ENCODE measurements at regions not wholly inside any gene's neighbourhood (a gene's known extent, or its start where the extent isn't known, plus 50 kb on each side); places are given as distances from the start of the nearest gene placed in this dataset.
"Not testable (repeated sequence)": the region's sequence is repeated elsewhere in the genome, so short reads cannot be mapped to it uniquely, and the experiment has no call there.

GRCh38 chr16:29327631-29328408 is 78.7 kb downstream of the NPIPB11 start:
- DNase-seq: not testable (repeated sequence)

DNA sequence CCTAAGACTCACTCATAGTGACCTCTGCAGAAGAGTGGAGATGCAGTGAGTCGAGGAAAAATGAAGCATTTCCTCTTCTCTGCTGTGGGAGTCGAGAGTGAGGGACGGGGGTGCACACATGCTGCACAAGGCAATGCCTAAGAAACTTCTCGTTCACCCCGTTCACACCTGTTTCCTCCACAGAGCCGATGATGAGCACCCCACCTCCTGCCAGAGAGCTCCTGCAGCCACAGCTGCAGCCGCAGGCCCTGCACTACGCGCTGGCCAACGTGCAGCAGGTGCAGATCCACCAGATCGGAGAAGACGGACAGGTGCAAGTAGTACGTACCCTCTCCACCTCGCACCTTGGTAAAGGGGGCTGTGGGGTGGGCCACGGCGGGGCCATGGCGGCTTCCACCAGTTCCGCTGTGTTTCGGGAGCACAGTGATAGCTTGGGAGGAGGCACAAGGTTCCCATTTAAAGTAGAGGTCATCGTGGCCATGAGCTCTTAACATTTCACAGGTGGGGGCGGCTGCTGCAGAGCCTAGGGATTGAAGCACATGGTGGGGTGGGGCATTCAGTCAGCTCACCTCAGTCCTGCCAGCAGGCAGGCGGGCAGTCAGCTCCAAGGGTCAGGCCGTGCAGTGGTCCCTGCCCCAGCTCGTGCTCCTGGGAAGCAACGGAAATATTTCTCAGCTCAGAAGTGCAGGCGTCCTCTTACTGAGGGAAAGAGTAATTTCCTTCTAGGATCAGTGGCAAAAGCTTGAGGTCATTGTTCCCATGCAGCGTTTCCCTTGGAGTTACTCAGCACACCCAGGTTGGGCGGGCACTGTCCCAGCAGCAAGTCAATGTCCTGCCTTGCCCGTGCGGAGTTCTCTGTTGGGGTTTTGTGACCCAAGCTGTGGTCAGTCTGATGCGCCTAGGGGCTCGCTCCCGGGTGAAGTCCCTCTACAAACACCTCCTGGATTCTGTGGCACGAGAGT is 80.1 kb downstream of the NPIPB11 start:
- not testable (repeated sequence) for DNase-seq

DNA sequence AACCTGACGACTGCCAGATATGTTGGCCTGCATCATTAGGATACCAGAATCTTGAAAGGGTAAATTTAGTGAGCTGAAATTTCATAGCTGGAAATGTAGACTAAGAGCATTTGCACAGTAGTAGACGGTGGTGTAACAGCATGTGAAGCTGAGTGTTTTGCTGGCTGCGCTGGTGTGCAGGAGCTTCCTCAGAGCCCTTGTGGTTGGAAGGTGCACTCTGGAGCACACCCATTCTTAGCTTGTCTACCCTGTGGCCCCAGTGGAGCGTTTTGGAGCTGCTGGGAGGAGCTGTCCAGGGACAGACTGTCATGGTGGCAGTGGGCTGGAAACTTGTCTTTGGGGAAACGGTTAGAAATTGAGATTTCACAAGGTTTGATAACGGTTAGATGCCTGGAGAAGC is 82.8 kb downstream of the NPIPB11 start:
- DNase-seq: not testable (repeated sequence)

DNA sequence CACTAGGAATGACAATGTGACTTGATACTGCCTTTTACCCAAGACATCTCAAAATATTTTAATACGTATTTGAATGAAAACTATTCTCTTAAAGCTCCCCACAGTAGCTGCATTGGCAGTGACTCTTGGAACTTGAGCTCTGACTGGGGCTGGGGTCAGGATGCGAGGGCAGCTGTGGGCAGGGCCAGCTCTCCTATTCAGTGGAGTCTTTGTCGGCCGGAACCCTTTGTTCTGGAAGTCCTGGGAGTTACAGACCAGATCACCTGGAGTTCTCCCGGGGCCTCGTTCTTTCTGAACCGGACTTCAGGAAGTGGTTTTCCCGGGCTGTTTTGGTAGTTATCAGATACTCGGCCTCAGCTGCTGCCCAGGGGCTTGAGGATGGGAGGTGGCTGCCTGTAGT is 84.9 kb downstream of the NPIPB11 start:
- DNase-seq: no peak

- DNase-seq: no peak
Observed at GRCh38 chr16:29321000-29321393, 85.5 kb downstream of the NPIPB11 start.

DNA sequence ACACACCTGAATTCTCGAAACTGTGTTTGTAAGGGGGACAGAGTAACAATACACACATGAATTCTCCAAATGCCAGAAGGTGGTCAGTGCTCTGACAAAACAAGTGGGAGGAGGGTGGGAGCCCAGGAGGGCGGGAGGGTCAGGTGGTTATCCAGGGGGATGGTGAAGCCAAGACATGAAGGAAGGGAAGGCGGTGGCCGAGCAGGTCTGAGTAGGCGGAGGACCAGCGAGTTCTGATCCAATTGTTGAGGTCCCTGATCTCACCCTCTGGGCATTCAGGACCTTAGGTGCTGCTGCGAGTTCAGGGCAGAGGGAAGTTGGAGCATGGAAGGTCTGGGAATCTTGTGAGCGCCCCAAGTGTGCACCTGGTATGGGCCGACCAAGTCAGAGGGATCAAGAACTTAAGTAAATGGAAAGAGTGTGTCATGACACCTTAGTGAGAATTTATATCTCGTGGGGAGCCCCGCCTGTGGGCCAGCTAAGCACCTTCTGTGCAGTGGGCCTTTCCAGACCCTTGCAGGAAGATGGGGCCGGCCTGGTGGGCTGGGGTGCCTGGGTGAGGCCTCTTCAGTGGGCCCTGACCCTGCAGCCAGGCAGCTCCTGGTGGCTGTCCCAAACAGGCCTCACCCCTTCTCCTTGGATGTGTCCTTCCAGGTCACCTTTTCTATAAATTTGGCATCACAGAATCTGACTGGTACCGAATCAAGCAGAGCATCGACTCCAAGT is 86.1 kb downstream of the NPIPB11 start:
- DNase-seq: no peak

DNA sequence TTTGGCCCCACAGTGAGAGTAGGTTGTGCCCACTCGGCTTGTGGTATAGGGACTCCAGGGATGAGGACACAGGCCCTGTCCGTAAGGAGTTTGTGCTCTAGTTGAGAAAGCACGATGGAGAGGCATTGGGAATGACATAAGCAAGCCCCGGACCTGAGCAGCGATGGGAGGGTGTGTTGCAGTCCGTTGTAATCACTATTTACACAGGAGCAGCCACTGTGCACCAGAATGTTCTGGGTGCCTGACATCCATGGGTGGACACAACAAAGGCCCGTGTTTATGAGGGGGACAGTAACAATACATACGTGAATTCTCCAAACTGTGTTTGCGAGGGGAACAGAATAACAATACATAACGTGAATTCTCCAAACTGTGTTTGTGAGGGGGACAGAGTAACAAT is 86.8 kb downstream of the NPIPB11 start:
- no peak for DNase-seq

GRCh38 chr16:29318561-29318968 is 87.9 kb downstream of the NPIPB11 start:
- not testable (repeated sequence) for DNase-seq

DNA sequence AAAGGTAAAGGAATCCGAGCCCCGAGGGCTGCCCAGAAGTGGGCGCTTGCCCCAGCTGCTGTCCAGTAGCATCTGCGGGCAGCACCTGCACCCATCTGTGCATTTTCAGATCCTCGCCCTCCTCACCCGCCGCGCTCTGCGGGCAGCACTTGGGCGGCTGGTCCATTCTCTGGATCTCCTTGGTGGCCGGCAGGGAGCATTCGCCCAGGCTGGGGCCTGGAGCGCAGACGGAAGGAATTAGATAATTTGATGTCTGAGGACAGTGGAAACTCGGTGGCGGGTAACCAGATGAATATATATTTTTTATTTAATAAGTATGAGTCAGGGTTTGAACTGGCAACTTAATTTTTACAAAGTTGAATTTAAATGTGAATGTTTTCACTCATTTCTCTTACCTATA is 88.5 kb downstream of the NPIPB11 start:
- no peak for DNase-seq

DNA sequence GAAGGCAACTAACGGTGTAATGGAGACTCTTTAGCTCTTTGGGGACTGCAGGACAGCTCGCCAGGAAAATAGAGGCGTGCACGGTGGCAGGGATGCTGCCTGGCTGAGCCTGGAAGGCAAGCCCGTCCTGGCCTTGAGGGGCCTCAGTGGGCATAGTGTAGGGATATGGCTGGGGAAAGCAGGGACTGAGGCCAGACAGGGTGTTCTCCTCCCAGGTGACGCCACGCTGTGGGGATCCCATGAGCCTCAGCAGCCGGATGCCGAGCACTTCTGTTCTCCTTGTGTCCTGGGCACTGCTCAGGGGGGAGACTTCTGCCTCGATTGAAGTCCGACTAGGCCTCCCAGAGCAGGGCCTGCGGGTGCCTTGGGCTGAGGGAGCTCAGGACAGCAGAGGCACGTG is 89.2 kb downstream of the NPIPB11 start:
- no peak for DNase-seq

DNA sequence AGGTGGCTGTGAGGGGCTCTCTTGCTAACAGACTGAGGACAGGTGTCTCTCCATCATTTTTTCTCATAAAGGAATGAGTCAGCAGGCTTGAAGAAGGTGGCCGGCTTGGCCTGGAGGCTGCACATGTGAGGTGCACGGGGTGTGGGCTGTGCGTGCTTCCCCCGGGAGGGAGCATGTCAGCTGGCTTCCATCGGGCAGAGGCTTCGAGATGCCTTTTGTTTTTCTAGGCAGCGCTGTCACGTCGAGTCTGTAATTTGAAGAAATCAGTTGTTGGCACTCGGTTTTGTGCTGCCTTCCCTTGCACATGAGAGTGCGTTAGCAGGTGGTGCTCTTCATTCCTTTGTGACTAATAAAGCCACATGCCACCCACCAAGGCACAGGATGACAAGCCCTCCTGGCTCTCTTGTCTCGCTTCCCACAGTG is 89.7 kb downstream of the NPIPB11 start:
- peak; percentile 66 for DNase-seq

DNA sequence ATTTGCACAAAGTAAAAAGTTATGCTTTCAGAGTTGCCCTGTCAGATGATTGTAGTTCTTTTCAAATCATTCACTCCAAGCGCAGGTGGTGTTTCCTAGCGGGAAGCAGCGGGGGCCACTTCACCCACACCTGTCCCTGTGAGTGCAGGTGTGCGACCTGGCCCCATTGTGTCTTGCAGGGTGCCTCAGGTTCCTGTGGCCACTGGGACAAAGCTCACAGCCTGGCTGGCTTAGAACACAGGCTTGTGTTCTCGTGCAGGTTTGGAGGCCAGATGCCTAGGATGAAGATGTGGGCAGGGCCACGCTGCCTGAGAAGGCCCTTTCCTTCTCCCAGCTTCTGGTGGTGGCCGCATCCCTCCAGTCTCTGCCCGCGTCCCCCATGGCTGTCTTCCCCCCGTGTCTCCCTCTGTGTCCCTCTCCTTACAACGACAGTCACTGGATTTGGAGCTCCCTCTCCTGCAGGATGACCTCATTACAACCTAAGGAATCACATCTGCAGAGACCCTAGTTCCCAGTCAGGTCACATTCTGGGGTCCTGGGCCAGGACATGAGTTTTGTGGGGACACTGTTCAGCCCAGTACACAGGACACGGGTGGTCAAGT is 90.5 kb downstream of the NPIPB11 start:
- peak; percentile 60 for DNase-seq

GRCh38 chr16:29315046-29315445 is 91.5 kb downstream of the NPIPB11 start:
- DNase-seq: no peak

- no peak for DNase-seq
Observed at GRCh38 chr16:29314292-29314934, 92.1 kb downstream of the NPIPB11 start.

GRCh38 chr16:29313559-29314048 is 92.9 kb downstream of the NPIPB11 start:
- DNase-seq: no peak

DNA sequence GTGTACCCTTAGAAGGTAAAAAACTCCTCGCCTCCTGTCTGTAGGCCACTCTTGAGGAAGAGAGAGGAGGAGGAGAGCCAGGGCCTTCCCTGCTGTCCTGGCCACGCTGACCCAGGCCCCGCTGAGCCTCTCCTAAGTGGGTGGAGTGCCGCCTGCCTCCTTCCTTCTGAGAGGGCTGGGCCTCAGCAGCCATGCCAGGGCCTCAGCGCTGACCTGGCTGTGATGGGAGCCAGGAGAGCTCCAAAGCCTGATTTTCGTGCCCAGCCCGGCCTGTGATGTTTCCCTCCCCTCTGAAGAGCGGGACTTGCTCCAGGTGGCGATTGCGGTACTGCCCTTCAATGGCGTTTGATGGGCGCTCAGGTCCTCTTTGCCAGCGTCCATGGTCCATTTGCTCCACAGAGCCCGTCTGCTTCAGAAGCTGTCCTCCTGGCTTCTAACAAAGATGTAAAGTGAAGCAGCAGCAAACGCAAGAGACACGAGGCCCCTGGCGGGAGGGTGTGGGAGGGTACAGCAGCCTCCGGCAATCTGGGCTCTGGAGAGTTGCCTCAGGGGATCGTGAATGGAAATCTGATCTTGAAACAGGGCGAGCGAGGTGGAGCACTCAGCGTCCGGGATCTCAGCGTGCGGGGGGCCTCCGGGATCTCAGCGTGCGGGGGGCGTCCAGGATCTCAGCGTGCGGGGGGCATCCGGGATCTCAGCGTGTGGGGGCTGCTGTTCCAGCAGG is 93.5 kb downstream of the NPIPB11 start:
- DNase-seq: peak; percentile 80

- DNase-seq: not testable (repeated sequence)
Observed at GRCh38 chr16:29312345-29312675, 94.2 kb downstream of the NPIPB11 start.

DNA sequence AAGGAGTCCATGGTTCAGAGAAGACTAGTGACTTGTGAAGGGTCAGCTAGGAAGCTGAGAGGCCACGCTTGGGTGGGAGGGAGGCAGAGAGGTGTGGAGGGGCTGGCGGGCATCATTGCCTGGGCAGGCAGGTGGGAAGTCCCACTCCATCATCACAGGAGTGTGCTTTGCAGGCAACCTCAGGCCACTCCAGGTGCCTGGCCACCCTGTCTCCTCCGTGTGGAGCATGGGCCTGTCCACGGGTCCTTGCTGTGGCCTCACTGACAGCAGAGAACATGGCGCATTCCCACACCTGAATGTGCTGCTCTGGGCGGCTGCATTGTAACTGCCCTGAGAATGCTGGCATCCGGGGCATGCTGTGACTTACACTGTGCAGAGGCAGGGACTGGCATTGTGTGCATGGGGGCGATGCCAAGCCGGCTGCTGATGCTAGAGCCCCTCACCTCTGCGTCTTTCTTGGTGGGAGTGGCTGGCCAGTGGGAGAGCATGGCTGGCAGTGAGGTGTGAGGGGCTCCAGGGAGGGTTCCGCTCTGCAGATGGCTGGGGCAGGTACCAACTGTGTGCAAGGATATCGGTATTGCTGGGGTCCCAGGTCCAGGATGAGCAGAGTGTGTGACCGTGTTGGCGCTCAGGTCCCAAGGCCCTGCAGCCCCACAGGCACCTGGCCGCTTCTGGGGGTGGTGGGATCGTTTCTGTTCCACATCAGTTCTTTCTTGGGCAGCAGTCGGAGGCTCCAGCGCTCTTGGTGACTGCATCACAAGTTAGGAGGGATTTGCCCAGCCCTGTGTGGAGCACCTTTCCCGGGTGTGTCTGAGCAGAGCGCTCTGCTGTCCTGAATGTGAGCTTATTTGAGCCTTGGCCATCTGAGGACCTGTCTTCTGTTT is 94.8 kb downstream of the NPIPB11 start:
- no peak for DNase-seq

DNA sequence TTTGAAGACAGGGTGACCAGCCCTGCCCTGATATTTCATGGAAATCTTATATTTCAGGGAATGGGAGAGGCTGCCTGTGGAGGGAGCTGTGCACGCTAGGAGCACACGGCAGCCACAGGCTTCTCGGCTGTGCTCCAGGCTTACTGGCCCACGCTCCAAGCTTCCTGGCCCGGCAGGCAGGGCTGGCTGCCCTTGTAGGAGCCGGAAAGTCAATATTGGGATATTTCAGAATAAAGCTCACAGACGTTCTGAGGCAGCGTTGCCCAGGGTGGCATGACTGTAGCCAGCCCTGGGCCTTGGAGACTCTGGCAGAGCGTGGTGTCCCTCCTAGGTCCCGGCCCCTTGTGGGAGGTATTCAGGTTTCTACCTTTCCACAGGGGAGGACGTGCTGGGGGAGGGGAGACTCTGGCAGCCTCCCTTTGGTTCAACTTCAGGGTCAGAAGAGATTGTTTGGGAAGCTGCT is 95.6 kb downstream of the NPIPB11 start:
- no peak for DNase-seq

- DNase-seq: not testable (repeated sequence)
Observed at GRCh38 chr16:29310243-29310642, 96.3 kb downstream of the NPIPB11 start.

All from eye (tissue), 1 donor.